Left forelimb (tissue), 1 donor: ENCODE measurements at regions not wholly inside any gene's neighbourhood (a gene's known extent, or its start where the extent isn't known, plus 50 kb on each side); places are given as distances from the start of the nearest gene placed in this dataset.

Source experiments
- DNase-seq: peaks from one replicate; pipeline ENCODE4 v3.0.0-alpha.2; 2018; ENCODE audit warnings: low spot score

DNA sequence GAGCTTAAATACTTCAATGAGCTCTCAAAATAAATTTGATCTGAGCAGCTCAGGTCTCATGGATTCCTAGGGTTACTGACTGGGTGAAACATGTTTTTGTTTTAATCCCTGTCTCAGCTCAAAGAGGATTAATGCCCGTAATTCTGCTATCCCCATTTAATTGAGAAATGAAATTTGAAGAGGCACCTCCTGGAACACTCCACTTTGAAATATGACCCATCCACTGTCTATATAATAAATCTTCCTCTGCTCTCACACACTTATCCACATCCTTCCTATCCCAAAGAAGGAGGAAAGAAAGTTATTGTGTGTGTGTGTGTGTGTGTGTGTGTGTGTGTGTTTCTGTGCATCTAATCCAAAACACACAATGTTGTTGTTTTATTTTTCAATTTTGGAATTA is 2082.4 kb upstream of the PIK3C3 start:
- no peak for DNase-seq

DNA sequence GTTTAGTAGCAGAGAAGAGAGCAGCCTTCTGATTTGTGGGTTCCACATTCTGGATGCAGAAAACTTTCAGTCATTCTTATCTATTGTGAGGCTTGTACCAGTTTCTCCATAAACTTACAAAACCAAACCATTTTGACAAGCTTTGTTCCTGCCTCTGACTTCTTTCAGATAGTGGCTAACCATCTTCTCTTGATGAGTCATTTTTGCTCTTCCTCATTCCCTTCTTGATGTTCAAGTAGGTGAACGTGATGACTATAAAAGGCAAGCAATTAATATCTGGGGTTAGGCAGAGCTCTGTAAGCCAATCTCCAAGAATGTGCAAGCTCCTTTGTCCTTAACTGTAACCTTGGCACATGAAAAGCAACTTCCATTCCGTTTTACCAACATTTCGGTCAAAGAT is 2083.1 kb upstream of the PIK3C3 start:
- no peak for DNase-seq

DNA sequence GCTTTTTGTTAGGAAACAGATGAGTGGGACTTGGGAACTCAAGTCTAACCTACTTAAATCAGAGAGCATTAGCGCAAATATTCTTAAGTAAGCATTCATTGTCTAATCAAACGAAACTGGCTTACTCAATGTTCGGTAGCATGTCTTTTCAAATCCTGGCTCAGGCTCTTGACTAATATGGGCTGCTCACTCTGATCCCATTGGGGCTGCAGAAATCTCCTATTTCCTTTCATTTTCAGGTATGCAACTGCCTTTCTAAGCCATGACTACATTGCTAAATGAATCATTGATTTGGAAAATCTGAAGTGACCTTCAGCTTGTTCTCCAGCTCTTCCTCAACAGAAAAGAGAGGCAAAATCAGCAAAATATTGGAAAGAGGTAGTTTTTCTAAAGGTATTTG is 2084.4 kb upstream of the PIK3C3 start:
- no peak for DNase-seq

DNA sequence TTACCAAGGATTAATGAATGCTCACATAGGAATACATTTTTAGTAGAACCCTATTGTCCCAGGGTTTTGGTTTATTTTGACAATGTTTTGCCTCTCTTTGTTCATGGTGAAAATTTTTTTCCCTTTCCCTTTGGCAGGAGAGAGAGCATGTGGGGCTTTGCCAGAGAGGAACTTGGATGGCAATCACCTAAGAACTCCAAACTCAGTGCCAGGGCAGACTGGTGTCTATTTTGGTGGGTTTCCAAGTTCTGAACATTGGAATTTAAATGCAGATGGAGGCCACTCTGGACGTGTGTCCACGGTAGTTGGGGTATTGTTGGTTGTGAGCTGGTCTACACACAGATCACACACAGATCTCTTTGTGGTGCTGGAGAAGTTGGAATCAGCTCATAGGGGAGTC is 2091.1 kb upstream of the PIK3C3 start:
- no peak for DNase-seq

DNA sequence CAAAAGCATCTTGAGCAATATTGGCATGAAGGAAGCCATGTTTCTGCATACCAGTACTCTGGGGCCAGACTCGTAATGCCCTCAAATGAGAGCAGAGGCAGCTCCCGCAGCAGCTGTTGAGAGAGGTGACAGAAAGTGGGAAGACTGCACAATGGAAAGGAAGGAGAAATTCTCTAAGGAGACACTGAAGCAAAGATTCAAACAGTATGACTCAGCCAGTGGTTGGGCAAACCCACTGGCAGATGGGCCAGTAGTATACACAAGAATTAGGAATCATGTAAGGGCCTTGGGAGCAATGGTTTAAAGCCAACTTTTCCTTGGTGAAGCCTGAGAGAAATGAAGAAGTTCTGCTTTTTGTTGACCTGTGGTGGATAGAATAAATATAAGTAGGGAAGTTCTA is 2092.7 kb upstream of the PIK3C3 start:
- DNase-seq, result no peak

DNA sequence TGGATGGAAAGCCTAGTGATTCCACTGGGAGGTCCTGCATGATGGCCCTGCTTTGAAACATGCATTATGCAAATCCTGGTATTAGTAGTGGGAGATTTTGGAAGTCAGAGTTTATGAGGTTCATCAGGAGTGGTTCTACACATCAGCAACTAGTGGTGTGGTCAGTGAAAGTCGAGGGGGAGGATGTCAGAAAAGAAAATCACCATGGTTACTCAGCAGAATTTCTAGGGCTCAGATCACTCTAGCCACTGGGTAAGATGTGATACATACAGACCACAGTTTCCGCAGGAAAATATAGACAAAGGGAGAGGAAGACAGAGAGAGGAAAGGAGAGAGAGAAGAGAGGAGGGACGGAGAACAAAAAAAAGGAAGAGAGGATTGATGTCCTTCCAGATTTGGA is 2100.7 kb upstream of the PIK3C3 start:
- DNase-seq, result no peak

DNA sequence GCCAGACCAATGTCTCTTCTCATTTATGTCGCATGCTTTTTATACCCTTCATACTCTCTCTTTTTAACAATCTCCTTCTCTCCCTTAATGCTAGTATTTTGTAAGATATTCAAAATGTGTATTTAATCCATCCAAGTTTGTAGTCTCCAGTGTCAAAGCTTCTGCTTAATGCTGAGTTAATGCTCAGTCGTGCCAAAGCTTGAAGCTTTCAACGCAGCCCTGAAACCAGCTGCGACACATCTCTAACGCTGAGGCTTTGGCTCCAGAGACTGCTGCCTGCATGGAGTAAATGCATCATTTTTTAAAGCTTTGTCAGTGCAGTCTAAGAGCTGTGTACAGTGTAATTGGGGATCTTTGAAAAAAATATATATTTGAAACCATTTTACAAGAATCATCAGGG is 2108.8 kb upstream of the PIK3C3 start:
- DNase-seq, result peak; percentile 68

DNA sequence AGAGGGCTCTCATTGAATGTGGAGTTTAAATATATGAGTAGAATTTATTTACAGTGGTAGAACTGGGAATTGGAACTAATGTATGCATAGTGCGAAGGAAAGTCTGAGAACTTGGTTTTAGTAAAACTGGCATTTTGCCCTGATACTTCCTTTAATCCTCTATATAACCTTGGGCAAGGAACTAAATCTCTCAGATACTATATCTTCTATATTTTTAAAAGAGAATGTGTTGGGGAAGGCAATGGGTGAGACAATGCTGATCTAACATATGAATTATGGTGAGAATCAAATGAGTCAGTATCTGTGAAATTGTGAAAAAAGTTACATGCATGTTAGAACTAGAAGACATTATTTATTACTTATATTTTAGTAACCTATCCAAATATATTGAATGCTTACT is 2109.4 kb upstream of the PIK3C3 start:
- no peak for DNase-seq

DNA sequence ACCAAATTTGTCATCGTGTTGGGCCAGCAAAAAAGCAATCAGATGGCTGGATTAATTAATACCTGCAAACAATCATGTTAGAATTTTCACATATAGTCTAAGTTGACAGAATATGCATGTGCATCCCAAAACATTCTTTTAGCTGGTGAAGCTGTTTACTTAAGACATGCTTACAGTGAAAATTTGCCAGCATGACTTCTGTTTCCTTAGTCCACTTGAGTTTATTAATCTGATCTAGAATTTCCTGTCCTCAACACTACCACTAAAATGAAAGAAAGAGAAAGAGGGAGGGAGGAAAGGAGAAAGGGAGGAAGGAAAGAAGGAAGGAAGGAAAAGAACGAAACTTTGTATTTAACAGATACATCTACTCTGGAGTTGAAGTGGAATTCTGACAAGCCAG is 2109.9 kb upstream of the PIK3C3 start:
- DNase-seq, result no peak

DNA sequence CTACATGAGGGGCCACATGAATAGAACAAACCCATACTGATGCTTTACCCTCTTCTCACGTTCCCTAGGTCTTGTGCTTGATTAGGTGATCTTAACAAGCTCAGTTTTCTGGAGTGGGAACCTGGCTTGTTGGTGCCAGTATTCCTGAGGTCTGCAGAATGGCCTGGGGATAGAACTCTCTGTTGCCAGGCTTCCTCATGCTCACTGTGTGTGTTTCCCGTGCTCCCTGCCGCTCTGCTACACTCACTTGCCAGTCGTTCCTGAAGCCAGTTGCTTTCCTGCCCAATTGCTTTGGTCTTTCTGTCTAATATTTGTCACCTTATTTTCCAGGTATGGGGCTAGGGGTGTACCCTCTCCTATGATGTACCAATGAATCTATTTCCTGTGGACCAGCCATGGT is 2111.5 kb upstream of the PIK3C3 start:
- DNase-seq, result no peak

DNA sequence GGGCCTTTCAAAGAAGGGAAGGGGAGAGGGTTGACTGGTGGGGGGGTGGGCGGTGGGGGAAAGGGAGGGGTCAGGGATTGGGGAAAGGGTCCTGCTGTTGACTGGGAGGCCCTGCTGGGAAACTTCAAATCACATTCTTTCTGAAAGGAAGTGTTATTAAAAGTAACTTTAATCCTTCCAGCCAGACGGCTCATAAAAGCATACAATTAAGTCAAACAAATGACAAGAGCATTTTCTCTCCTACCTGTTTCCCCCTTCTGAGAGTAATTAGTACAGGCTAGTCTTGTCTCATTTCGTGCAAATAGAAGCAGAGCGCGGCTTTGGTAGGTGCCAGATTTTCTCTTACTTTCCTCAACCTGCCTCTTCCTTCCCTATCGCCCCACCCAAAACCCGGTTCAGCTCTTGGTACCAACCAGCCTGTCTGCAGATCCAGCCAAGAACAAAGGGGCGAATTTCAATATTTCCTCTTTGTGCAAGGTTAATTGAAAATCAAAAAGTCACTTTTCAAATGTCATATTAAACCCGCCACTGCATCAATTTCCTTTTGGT is 2112.6 kb upstream of the PIK3C3 start:
- DNase-seq, result no peak

DNA sequence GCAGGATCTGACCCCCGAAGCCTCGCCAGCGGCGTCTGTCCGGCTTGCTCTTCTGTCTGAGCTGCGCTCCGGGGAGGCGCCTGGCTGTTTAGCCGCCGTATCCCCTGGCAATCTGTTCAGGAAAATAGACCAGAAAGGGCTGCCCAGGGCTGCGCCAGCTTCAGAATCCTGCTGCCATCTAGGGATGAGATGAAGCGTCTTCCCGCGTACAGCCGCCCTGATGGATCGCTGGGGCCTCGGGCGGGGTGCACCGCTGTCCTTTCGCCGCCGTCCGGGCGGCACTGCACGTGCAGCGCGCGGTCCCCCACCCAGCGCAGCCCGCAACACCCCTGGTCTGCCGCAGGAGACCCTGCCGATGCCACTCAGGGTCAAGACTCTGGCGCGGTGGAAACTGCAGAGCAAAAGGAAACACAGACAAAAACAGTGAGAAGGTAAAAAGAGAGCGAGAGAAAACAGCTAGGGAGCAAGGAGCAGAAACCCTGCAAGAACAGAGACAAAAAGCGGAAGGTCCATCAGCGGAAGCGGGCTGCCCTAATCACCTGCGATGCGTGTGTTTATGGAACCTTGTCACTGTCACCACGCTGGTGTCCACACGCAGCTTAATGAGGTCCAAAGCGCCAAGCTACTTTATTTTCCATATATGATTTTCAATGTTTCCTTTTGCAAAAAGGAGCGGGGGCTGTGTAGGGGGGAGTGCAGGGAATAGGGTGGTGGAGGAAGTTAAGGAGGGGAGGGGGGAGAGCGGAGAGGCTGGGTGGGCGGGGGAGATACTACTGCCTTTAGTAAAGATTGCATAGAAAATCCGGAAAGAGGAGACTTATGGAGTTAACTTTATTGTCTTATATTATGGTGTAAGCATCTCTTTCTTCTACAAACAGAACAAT is 2113.3 kb upstream of the PIK3C3 start:
- DNase-seq, result peak; percentile 83

DNA sequence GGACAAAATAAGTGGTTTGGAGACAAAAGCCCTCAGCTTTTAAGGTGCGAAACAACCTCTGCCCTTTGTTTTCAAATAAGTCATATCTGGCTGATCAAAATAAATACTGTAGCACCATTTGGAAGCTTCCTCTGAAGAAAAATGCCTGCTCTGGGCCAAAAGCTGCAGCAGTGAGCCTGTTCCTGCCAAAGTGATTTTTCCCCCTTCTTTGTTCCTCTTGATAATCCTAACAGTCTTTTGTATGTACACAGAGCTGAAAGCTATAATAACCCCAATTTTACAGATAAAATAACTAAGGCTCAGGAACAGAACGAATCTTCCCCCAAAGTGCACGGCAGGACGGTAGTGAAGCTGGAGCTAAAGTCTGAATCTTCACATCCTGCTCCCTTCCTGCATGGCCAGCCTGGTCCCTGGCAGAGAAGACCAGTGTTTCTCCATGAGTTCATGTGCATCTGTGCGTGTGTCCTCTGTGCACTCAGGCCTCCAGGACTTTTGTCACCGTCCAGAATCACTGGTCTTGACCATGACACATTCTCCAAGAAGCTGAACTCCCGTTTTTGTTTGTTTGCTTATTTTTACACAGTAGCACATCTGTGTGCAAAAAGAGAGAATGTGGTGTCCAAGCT is 2114.1 kb upstream of the PIK3C3 start:
- DNase-seq, result no peak

DNA sequence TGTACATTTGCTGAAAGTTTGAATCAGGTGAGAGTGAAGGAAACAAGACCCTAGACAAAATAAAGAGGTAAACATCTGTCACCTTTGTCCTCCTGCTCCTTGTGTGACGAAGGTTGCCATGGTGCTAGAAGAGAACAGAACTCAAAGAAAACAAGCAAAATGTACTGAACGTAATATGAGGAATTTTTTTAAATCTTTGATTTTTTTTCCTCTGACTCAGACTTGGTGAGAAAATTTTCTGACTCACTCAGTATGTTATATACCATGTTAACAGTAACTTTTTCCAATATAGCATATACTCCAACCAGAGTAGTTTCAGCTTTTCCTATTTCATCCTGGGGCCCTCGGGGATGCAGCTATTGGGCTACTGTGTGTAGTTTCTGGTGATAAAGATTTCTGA is 2114.6 kb upstream of the PIK3C3 start:
- no peak for DNase-seq

DNA sequence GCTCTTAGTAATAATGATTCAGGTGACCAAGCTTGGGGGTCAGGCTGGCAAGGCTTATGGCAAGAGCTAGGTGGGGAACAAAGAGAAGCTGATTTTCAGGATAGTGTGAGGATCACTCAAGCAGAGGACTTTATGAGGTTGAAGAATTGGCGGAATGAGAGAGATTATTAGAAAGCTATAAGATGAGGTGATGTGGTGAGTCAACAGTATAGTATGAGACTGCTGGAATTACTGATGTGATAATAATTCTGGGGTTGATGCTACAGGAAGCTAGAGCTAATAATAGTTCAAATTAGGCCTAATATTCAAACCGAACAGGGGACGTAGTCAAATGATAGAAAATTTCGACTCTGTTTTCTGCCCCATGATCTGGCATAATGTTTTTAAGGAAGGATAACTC is 2115.3 kb upstream of the PIK3C3 start:
- DNase-seq, result no peak

DNA sequence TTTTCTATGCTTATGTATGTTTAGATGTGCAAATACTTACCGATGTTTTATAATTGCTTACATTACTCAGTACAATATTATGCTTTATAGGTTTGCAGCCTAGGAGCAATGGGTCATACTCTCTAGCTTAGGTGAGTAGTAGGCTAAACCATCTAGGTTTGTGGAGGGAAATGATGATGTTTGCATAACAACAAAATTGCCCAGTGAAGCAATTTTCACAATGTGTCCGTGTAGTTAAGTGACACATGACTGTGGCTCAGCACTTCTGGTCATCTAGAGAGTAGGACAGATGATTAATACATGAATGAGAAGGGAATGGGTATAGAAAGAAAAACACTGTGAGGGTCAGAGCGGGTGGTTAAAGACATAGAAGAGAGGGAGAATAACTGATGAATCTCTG is 2116.2 kb upstream of the PIK3C3 start:
- no peak for DNase-seq

DNA sequence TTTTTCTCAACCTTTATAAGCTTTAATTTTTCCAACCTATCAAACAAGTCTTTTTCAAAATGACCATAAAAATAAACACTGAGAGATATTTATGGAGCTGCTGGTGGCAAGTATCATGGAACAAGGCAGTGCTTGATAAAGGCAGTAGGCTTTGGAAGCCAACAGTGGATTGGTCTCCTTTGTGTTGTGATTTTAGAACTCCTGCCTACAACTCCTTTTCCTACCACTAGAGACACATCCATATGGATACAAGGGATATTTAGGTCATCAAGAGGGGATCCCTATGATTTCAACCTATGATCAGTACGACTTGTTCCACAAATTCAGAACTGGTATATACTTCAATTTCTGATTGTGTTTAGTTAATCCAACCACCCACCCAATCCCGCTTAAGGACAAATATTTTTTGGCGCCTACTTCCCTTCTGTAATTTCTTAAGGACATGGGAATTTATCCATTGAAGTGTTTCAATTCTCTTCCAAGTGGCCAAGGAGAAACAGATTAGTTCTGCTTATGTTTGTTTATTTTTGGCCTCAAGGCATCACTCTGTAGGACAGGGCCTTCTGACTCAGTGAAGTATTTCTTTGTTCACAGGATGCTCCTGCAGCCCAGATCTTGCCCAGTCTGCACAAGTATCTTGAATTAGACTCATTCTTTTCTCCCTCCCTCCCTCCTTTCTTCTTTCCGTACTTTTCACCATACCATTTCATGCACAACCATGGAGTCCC is 2119.6 kb upstream of the PIK3C3 start:
- DNase-seq, result no peak

DNA sequence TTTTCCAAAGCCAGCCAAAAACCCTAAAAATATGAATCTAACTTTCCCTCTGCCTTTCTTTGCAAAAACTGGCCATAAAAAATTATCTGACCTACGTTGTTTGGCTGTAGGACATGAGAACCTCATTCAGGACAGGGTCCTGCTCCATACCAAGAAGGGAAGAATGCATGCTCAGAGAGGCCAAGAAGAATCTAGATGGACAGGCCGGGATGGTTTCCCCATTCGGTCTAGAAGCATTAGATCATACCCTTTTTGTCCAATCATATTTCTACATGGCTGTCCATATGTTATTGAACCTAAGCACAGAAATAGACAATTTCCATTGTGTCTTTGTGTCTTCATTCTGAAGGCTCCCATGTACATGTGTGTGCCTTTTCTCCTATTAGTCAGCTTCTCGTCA is 2120.4 kb upstream of the PIK3C3 start:
- DNase-seq, result no peak

DNA sequence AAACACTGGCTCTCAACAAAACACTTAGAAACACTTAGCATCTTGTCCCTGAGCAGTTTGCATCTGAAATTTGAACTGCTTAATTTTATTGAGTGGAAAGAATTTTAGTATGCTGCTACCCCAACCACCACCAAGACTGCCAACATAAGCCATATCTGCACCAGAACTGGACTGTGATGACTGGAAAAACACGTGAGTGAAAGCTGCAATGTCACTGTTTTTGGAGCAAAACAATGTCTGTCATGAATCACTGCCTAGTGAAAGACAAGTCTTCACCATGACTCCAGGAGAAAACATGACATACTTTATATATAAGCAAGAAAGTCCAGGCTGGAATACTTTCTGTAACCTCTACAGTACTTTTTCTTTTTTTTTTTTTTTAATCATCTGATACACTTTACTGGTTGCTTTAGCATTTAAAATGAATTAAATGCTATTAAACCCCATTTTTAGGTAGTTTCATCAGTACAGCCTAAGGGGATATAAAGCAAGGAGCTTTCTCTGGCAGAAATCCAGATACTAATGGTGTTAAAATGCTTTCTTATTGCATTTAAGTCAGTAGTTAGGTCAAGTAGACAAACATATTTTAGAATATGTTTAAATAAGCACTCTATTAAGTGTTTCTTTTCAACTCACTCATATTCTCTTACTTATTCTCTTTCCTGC is 2129.4 kb upstream of the PIK3C3 start:
- no peak for DNase-seq

DNA sequence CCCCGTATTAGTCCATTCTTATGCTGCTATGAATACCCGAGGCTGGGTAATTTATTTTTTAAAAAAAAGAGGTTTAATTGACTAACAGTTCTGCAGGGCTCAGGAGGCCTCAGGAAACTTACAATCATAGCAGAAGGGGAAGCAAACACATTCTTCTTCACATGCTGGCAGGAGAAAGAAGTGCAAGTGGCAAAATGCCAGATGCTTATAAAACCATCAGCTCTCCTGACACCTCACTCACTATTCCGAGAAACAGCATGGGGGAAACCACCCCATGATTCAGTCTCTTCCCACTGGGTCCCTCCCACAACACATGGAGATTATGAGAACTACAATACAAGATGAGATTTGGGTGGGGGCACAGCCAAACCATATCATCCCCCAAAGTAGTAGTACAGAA is 2148.5 kb upstream of the PIK3C3 start:
- no peak for DNase-seq

DNA sequence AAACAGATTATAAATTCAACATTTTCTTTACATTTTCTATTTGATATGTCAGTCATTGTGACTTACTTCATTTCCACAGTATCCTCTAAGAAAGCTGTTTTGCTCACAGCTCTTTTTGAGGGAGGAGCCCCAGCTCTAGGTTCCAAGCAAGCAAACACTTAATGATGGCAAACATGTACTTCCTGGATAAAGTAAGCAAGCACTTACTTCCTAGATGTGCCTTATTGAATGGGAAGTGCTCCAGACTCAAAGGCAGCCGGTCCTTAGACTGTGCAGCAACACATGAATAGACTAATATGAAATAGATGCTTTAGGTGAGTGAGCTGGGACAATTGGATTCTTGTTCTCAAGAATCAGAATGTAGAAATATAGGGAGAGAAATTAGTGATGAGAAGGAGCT is 2149.8 kb upstream of the PIK3C3 start:
- no peak for DNase-seq

DNA sequence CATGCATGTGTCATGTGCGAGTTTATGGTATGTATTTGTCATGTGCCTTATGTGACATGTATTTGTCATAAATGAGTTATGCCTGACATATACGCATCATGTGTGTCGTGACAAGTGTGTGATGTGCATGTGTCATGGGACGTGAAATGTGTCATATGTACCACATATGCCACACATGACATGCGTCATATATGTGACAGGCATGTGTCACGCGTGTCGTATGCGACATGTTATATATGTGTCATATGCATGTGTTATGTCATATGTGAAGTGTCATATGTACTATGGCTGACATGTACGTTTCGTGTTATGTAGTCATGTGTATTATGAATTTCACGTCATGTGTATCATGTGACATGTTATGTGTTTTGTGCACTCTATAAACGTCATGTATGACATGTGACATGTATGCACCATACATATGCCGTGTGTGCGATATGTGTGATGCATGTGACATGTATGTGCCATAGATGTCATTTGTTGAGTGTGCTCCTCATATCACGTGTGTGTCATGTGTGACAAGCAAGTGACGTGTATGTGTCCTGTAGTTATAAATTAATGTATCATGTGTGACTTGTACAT is 2152.3 kb upstream of the PIK3C3 start:
- DNase-seq, result no peak
